ENCODE measurements at regions not wholly inside any gene's neighbourhood (a gene's known extent, or its start where the extent isn't known, plus 50 kb on each side); places are given as distances from the start of the nearest gene placed in this dataset.
A peak's percentile ranks its signal among the peaks of the same experiment; 100 is the strongest.
"Not testable (repeated sequence)": the region's sequence is repeated elsewhere in the genome, so short reads cannot be mapped to it uniquely, and the experiment has no call there.

GRCh38 chr4:79266136-79266535, 59.7 kb downstream of the NAA11 start:
- Mint-ChIP-seq H3K4me1 (ENCODE audit: low read depth in 2 of 2) (no peaks in the 10 kb centered on the region), H3K27ac (no peak overlapping the region), H3K4me3 (no peak overlapping the region), H3K27me3 (no peaks in the 10 kb centered on the region), H3K9me3 (no peaks in the 10 kb centered on the region), H3K36me3 (no peaks in the 10 kb centered on the region)
- no peak for DNase-seq (ENCODE audit: low spot score)
- ATAC-seq: no peak

- Mint-ChIP-seq H3K9me3 (peaks cover 4% of the 10 kb centered on the region), H3K27me3 (no peaks in the 10 kb centered on the region), H3K4me3 (no peak overlapping the region), H3K36me3 (no peaks in the 10 kb centered on the region), H3K27ac (no peak overlapping the region), H3K4me1 (ENCODE audit: low read depth in 2 of 2) (no peaks in the 10 kb centered on the region)
- no peak for DNase-seq (ENCODE audit: low spot score)
- ATAC-seq: no peak
Measured at GRCh38 chr4:79259242-79259641, 66.6 kb downstream of the NAA11 start.

- Mint-ChIP-seq H3K4me1 (ENCODE audit: low read depth in 2 of 2) (no peaks in the 10 kb centered on the region), H3K9me3 (peaks cover 4% of the 10 kb centered on the region), H3K27me3 (no peaks in the 10 kb centered on the region), H3K4me3 (no peak overlapping the region), H3K36me3 (no peaks in the 10 kb centered on the region), H3K27ac (no peak overlapping the region)
- ATAC-seq (no peak), DNase-seq (ENCODE audit: low spot score) (no peak)
Measured at GRCh38 chr4:79258614-79259176, 67.2 kb downstream of the NAA11 start.

- ATAC-seq: no peak
- no peaks in the 10 kb centered on the region for H3K27me3 Mint-ChIP-seq
- H3K9me3 Mint-ChIP-seq: peaks cover 6% of the 10 kb centered on the region
- no peaks in the 10 kb centered on the region for H3K4me1 Mint-ChIP-seq (ENCODE audit: low read depth in 2 of 2)
- H3K36me3 Mint-ChIP-seq: no peaks in the 10 kb centered on the region
- H3K4me3 Mint-ChIP-seq: no peak overlapping the region
- no peak overlapping the region for H3K27ac Mint-ChIP-seq
- DNase-seq (ENCODE audit: low spot score): no peak
Measured at GRCh38 chr4:79257953-79258613, 67.8 kb downstream of the NAA11 start.

GRCh38 chr4:79255793-79256192, 70.1 kb downstream of the NAA11 start:
- peaks cover 13% of the 10 kb centered on the region for H3K9me3 Mint-ChIP-seq
- H3K4me3 Mint-ChIP-seq: no peak overlapping the region
- H3K27me3 Mint-ChIP-seq: no peaks in the 10 kb centered on the region
- no peaks in the 10 kb centered on the region for H3K4me1 Mint-ChIP-seq (ENCODE audit: low read depth in 2 of 2)
- H3K36me3 Mint-ChIP-seq: no peaks in the 10 kb centered on the region
- DNase-seq (ENCODE audit: low spot score): no peak
- ATAC-seq: no peak
- H3K27ac Mint-ChIP-seq: no peak overlapping the region

- H3K27me3 Mint-ChIP-seq: no peaks in the 10 kb centered on the region
- H3K4me1 Mint-ChIP-seq (ENCODE audit: low read depth in 2 of 2): peaks cover 0 to 7% of the 10 kb centered on the region in 2 donors
- H3K27ac Mint-ChIP-seq: no peak overlapping the region
- H3K36me3 Mint-ChIP-seq: no peaks in the 10 kb centered on the region
- no peak for DNase-seq (ENCODE audit: low spot score)
- no peak for ATAC-seq
- H3K4me3 Mint-ChIP-seq: no peak overlapping the region
- H3K9me3 Mint-ChIP-seq: peaks cover 10% of the 10 kb centered on the region
Measured at GRCh38 chr4:79253924-79254323, 71.9 kb downstream of the NAA11 start.

GRCh38 chr4:79253168-79253567, 72.7 kb downstream of the NAA11 start:
- Mint-ChIP-seq H3K4me1 (ENCODE audit: low read depth in 2 of 2) (peaks cover 0 to 7% of the 10 kb centered on the region in 2 donors), H3K9me3 (peaks cover 10% of the 10 kb centered on the region), H3K4me3 (no peak overlapping the region), H3K36me3 (no peaks in the 10 kb centered on the region), H3K27me3 (no peaks in the 10 kb centered on the region), H3K27ac (no peak overlapping the region)
- no peak for ATAC-seq
- DNase-seq (ENCODE audit: low spot score): no peak

- no peaks in the 10 kb centered on the region for H3K36me3 Mint-ChIP-seq
- H3K27me3 Mint-ChIP-seq: no peaks in the 10 kb centered on the region
- no peak overlapping the region for H3K4me3 Mint-ChIP-seq
- peaks cover 0 to 7% of the 10 kb centered on the region in 2 donors for H3K4me1 Mint-ChIP-seq (ENCODE audit: low read depth in 2 of 2)
- no peak for ATAC-seq
- H3K27ac Mint-ChIP-seq: no peak overlapping the region
- DNase-seq (ENCODE audit: low spot score): no peak
- peaks cover 10% of the 10 kb centered on the region for H3K9me3 Mint-ChIP-seq
Measured at GRCh38 chr4:79250887-79251286, 75.0 kb downstream of the NAA11 start.

GRCh38 chr4:79249881-79250503, 75.9 kb downstream of the NAA11 start:
- H3K4me1 Mint-ChIP-seq (ENCODE audit: low read depth in 2 of 2): peaks cover 0 to 7% of the 10 kb centered on the region in 2 donors

GRCh38 chr4:79248610-79249009, 77.3 kb downstream of the NAA11 start:
- Mint-ChIP-seq H3K27ac (no peak overlapping the region), H3K27me3 (no peaks in the 10 kb centered on the region), H3K4me1 (ENCODE audit: low read depth in 2 of 2) (peaks cover 0 to 7% of the 10 kb centered on the region in 2 donors), H3K4me3 (no peak overlapping the region), H3K9me3 (peaks cover 10% of the 10 kb centered on the region), H3K36me3 (no peaks in the 10 kb centered on the region)
- DNase-seq (ENCODE audit: low spot score) (no peak), ATAC-seq (peak in 1 of 2 donors; percentile 43)

More at GRCh38 chr4:79249881-79250503, 75.9 kb downstream of the NAA11 start:
- Mint-ChIP-seq H3K9me3 (peaks cover 10% of the 10 kb centered on the region), H3K27ac (no peak overlapping the region), H3K4me3 (no peak overlapping the region), H3K27me3 (no peaks in the 10 kb centered on the region), H3K36me3 (no peaks in the 10 kb centered on the region)
- DNase-seq (ENCODE audit: low spot score): no peak
- peak; percentile 54 to 69 for ATAC-seq

- no peaks in the 10 kb centered on the region for H3K36me3 Mint-ChIP-seq
- peaks cover 0 to 7% of the 10 kb centered on the region in 2 donors for H3K4me1 Mint-ChIP-seq (ENCODE audit: low read depth in 2 of 2)
- H3K27me3 Mint-ChIP-seq: no peaks in the 10 kb centered on the region
- DNase-seq (ENCODE audit: low spot score): no peak
- no peak overlapping the region for H3K27ac Mint-ChIP-seq
- peaks cover 5% of the 10 kb centered on the region for H3K9me3 Mint-ChIP-seq
- H3K4me3 Mint-ChIP-seq: no peak overlapping the region
- ATAC-seq: peak; percentile 6 to 48
Measured at GRCh38 chr4:79247695-79248394, 78.0 kb downstream of the NAA11 start.

- not testable (repeated sequence) for H3K9me3 Mint-ChIP-seq; H3K27ac Mint-ChIP-seq; H3K4me1 Mint-ChIP-seq (ENCODE audit: low read depth in 2 of 2); H3K27me3 Mint-ChIP-seq; H3K4me3 Mint-ChIP-seq; H3K36me3 Mint-ChIP-seq; ATAC-seq; DNase-seq (ENCODE audit: low spot score)
Measured at GRCh38 chr4:79245200-79245940, 80.5 kb downstream of the NAA11 start.

- no peak overlapping the region for H3K4me3 Mint-ChIP-seq
- H3K36me3 Mint-ChIP-seq: no peaks in the 10 kb centered on the region
- no peaks in the 10 kb centered on the region for H3K9me3 Mint-ChIP-seq
- no peak overlapping the region for H3K27ac Mint-ChIP-seq
- no peaks in the 10 kb centered on the region for H3K4me1 Mint-ChIP-seq (ENCODE audit: low read depth in 2 of 2)
- no peaks in the 10 kb centered on the region for H3K27me3 Mint-ChIP-seq
- ATAC-seq: no peak
- no peak for DNase-seq (ENCODE audit: low spot score)
Measured at GRCh38 chr4:79241846-79242245, 84.0 kb downstream of the NAA11 start.
